Astrocyte (in vitro differentiated cells and primary cell): ENCODE measurements at regions not wholly inside any gene's neighbourhood (a gene's known extent, or its start where the extent isn't known, plus 50 kb on each side); places are given as distances from the start of the nearest gene placed in this dataset.

Experiments
- EZH2 ChIP-seq: IDR thresholded peaks from 2 replicates; pipeline ENCODE4 v1.6.1; 2012; ENCODE audit warnings: mild to moderate bottlenecking, low read length, inconsistent platforms; ENCODE audit not compliant: insufficient read depth
- TF ChIP-seq, protein P1 (sequence below): IDR thresholded peaks from 2 replicates; pipeline ENCODE4 v1.5.1; 2011; ENCODE audit warnings: low read depth, mild to moderate bottlenecking, inconsistent platforms, low read length, moderate library complexity; ENCODE audit not compliant: insufficient read depth

- TF ChIP-seq, protein P1, sequence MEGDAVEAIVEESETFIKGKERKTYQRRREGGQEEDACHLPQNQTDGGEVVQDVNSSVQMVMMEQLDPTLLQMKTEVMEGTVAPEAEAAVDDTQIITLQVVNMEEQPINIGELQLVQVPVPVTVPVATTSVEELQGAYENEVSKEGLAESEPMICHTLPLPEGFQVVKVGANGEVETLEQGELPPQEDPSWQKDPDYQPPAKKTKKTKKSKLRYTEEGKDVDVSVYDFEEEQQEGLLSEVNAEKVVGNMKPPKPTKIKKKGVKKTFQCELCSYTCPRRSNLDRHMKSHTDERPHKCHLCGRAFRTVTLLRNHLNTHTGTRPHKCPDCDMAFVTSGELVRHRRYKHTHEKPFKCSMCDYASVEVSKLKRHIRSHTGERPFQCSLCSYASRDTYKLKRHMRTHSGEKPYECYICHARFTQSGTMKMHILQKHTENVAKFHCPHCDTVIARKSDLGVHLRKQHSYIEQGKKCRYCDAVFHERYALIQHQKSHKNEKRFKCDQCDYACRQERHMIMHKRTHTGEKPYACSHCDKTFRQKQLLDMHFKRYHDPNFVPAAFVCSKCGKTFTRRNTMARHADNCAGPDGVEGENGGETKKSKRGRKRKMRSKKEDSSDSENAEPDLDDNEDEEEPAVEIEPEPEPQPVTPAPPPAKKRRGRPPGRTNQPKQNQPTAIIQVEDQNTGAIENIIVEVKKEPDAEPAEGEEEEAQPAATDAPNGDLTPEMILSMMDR = no peak
- TF ChIP-seq EZH2 = no peak
These were observed 280.1 kb upstream of the PPARGC1A start for GRCh38 chr4:24169956-24170355.
